OCI-LY3 (cell line): ENCODE measurements at regions not wholly inside any gene's neighbourhood (a gene's known extent, or its start where the extent isn't known, plus 50 kb on each side); places are given as distances from the start of the nearest gene placed in this dataset.

Experiments used
- H2AFZ ChIP-seq: fragments of 200-600, 300-600 bp; shearing (Covaris generic); 2 replicates; pipeline ENCODE4 v1.6.0; 2014; ENCODE audit warnings: antibody characterized with exemption, low read depth, low read length
- H3K27ac ChIP-seq: fragments of 200-600, 300-600 bp; sonication (generic); 2 replicates; pipeline ENCODE4 v1.5.1; 2014; ENCODE audit warnings: mild to moderate bottlenecking, low read length, moderate library complexity, mixed read lengths
- H3K27me3 ChIP-seq: fragments of 200-600, 300-600 bp; sonication (generic); 2 replicates; pipeline ENCODE4 v1.6.1; 2014; ENCODE audit warnings: low read depth, low read length, mixed read lengths
- H3K36me3 ChIP-seq: fragments of 200-600, 300-600 bp; sonication (generic); replicated peaks from 2 replicates; pipeline ENCODE3; 2014; ENCODE audit warnings: low read depth, low read length, mixed read lengths
- H3K4me1 ChIP-seq: fragments of 300-600, 200-600 bp; sonication (generic); 2 replicates; pipeline ENCODE4 v1.6.1; 2014; ENCODE audit warnings: low read length, mixed read lengths
- H3K4me2 ChIP-seq: fragments of 200-600, 300-600 bp; sonication (generic); 2 replicates; pipeline ENCODE4 v1.6.1; 2014; ENCODE audit warnings: low read length, mixed read lengths
- H3K4me3 ChIP-seq: fragments of 300-600, 200-600 bp; sonication (generic); 2 replicates; pipeline ENCODE4 v1.5.1; 2014; ENCODE audit warnings: antibody characterized with exemption, mild to moderate bottlenecking, low read length, moderate library complexity
- H3K79me2 ChIP-seq: fragments of 300-600, 200-600 bp; shearing (Covaris generic); 2 replicates; pipeline ENCODE4 v1.6.1; 2014; ENCODE audit warnings: mild to moderate bottlenecking, low read length, mixed read lengths
- H3K9ac ChIP-seq: fragments of 300-600, 200-600 bp; shearing (Covaris generic); 2 replicates; pipeline ENCODE4 v1.6.0; 2014; ENCODE audit warnings: mild to moderate bottlenecking, low read length, moderate library complexity
- H3K9me3 ChIP-seq: fragments of 200-600, 300-600 bp; shearing (Covaris generic); 2 replicates; pipeline ENCODE4 v1.6.1; 2014; ENCODE audit warnings: low read length, mixed read lengths; ENCODE audit not compliant: insufficient read depth
- H4K20me1 ChIP-seq: fragments of 200-600, 300-600 bp; sonication (generic); 2 replicates; pipeline ENCODE4 v1.6.1; 2016; ENCODE audit warnings: low read length, mixed read lengths; ENCODE audit not compliant: insufficient read depth
- EZH2phosphoT487 ChIP-seq: fragments of 200-600 bp; shearing (Covaris generic); IDR thresholded peaks from 2 replicates; pipeline ENCODE4 v1.6.1; 2018; ENCODE audit warnings: antibody characterized with exemption, mixed run types, low read depth
- TF ChIP-seq, protein P1 (sequence below): fragments of 200-600, 300-600 bp; sonication (generic); IDR thresholded peaks from 2 replicates; pipeline ENCODE4 v1.5.1; 2014; ENCODE audit warnings: antibody characterized with exemption, low read length, low read depth

DNA sequence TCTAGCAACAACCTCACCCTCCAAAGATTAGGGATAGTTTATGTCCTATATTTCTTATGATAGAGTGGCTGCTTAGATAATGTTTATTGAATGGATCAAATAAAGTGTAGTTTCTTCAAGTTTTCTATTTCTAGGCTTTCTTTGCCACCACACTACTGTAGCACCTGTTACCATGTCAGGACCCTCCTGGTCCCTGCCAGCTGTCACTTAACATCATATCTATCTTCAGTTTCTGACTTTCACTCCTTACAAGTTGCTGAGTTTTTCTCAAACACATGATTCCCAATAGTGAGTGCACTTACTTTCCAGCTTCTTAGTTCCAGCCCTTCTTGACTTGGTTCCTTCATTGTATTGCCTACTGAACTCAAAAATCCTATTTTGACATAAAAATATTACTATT lies 593.9 kb upstream of the PITX2 start:
- Histone ChIP-seq H2AFZ (no peak overlapping the region), H3K27ac (no peak overlapping the region), H3K36me3 (no peaks in the 10 kb centered on the region), H3K27me3 (no peaks in the 10 kb centered on the region), H3K4me3 (no peak overlapping the region), H3K79me2 (no peaks in the 10 kb centered on the region), H3K4me1 (no peaks in the 10 kb centered on the region), H3K4me2 (no peak overlapping the region), H4K20me1 (no peaks in the 10 kb centered on the region), H3K9me3 (no peaks in the 10 kb centered on the region), H3K9ac (no peak overlapping the region)
- no peak for TF ChIP-seq EZH2phosphoT487
- TF ChIP-seq, protein P1, sequence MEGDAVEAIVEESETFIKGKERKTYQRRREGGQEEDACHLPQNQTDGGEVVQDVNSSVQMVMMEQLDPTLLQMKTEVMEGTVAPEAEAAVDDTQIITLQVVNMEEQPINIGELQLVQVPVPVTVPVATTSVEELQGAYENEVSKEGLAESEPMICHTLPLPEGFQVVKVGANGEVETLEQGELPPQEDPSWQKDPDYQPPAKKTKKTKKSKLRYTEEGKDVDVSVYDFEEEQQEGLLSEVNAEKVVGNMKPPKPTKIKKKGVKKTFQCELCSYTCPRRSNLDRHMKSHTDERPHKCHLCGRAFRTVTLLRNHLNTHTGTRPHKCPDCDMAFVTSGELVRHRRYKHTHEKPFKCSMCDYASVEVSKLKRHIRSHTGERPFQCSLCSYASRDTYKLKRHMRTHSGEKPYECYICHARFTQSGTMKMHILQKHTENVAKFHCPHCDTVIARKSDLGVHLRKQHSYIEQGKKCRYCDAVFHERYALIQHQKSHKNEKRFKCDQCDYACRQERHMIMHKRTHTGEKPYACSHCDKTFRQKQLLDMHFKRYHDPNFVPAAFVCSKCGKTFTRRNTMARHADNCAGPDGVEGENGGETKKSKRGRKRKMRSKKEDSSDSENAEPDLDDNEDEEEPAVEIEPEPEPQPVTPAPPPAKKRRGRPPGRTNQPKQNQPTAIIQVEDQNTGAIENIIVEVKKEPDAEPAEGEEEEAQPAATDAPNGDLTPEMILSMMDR: no peak

DNA sequence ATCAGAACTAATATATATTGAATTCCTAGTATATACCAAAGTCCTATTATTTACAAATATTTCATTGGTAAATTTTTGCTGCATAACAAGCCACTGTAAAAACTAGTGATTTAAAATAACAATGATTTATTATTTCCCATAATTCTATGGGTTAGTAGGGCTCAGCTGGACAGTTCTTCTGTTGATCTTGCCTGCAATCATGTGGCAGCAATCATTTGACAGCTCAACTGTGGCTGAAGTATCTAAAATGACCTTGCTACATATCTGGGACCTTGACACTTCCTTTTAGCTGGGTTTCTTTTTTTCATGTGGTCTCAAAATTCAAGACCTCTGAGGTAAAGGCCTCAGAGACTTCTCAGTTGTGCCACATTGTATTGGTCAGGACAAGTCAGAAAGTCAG lies 598.5 kb upstream of the PITX2 start:
- no peak overlapping the region for H3K27ac ChIP-seq
- no peak overlapping the region for H3K9ac ChIP-seq
- H3K9me3 ChIP-seq: no peaks in the 10 kb centered on the region
- H3K4me2 ChIP-seq: no peak overlapping the region
- H3K36me3 ChIP-seq: no peaks in the 10 kb centered on the region
- H3K27me3 ChIP-seq: no peaks in the 10 kb centered on the region
- no peak overlapping the region for H2AFZ ChIP-seq
- no peaks in the 10 kb centered on the region for H3K4me1 ChIP-seq
- H3K79me2 ChIP-seq: no peaks in the 10 kb centered on the region
- no peak for TF ChIP-seq EZH2phosphoT487
- TF ChIP-seq, protein P1: no peak
- no peak overlapping the region for H3K4me3 ChIP-seq
- H4K20me1 ChIP-seq: no peaks in the 10 kb centered on the region

DNA sequence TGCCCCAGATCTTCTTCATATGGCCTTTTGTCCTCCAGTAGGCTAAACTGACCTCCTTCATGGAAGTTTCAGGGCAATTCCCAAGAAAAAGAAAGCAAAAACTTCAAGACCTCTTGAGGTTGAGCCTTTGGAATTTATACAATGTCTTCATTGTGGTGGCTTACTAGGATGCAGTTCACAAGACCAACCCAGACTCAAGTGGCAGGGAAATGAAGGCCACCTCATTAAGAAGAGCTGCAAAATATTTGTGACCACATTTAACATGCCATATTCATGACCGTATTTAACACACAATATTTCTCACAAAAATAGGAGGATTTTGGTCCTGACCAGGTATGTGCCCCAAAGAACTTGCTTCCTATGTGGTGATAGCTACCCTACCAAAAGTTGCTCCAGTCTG lies 605.5 kb upstream of the PITX2 start:
- Histone ChIP-seq H3K27ac (no peak overlapping the region), H4K20me1 (no peaks in the 10 kb centered on the region), H3K79me2 (no peaks in the 10 kb centered on the region), H2AFZ (no peak overlapping the region), H3K27me3 (no peaks in the 10 kb centered on the region), H3K36me3 (no peaks in the 10 kb centered on the region), H3K9ac (no peak overlapping the region), H3K9me3 (no peaks in the 10 kb centered on the region), H3K4me1 (no peaks in the 10 kb centered on the region), H3K4me2 (no peak overlapping the region), H3K4me3 (no peak overlapping the region)
- no peak for TF ChIP-seq EZH2phosphoT487
- TF ChIP-seq, protein P1: no peak

DNA sequence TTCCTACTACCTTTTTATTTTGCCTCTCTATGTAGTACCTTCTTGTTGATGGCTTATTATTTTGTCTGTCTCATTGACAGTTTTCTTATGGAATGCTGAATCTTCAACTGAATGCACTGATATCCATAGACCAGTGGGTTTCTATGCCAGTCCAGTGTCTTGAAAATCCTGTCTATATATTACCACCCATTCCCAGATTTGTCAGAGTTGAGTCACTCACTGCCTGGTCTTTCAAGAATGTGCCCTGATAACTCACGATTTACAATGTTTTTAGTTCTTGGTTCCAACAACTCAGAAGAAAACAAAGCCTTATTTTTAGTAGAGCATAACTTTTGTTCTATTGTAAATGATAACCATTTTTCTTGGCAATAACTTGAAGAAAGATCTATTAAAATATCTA lies 606.0 kb upstream of the PITX2 start:
- H3K4me1 ChIP-seq: no peaks in the 10 kb centered on the region
- TF ChIP-seq, protein P1: no peak
- H3K27ac ChIP-seq: no peak overlapping the region
- H3K9me3 ChIP-seq: no peaks in the 10 kb centered on the region
- no peak overlapping the region for H2AFZ ChIP-seq
- no peak overlapping the region for H3K4me2 ChIP-seq
- H4K20me1 ChIP-seq: no peaks in the 10 kb centered on the region
- H3K27me3 ChIP-seq: no peaks in the 10 kb centered on the region
- no peak overlapping the region for H3K9ac ChIP-seq
- H3K79me2 ChIP-seq: no peaks in the 10 kb centered on the region
- no peak overlapping the region for H3K4me3 ChIP-seq
- no peaks in the 10 kb centered on the region for H3K36me3 ChIP-seq
